ENCODE measurements at regions not wholly inside any gene's neighbourhood (a gene's known extent, or its start where the extent isn't known, plus 50 kb on each side); places are given as distances from the start of the nearest gene placed in this dataset.

DNA sequence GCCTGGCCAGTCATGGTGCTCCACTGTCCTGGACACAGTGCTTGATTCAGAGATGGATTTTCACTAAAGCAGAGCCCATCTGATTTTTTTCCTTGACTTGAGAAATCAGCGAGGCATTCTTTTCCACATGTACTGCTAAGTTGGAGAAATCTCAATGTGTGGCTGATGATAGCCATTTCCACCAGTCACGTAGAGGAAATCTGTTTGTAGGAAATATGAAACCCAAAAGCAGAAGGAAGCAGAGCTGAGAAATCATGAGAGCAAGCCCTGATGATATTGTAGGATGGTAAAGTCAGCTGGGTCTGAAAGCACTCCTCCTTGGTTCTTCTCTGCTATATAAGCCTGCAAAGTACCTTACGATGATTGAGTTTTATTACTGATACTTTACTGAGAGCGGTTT is 1233.4 kb downstream of the ROBO2 start:
- Histone ChIP-seq H3K23me2 (ENCODE audit: insufficient read length, low read depth, low read length, poor library complexity, severe bottlenecking) (no peaks in the 10 kb centered on the region), H2AFZ (ENCODE audit: low read length) (no peak overlapping the region), H3K27ac (ENCODE audit: insufficient read length, low read depth, low read length) (no peak overlapping the region), H3K27me3 (ENCODE audit: insufficient read depth, low read length) (no peaks in the 10 kb centered on the region), H2BK15ac (ENCODE audit: low read depth, low read length) (no peak overlapping the region), H3K14ac (ENCODE audit: insufficient read depth, low read length) (no peak overlapping the region), H3K4me1 (ENCODE audit: insufficient read depth, low read length) (peaks cover 7% of the 10 kb centered on the region; the same call in 1 of the 2 replicates), H3K9me3 (ENCODE audit: control insufficient read depth, low read depth, low read length) (no peaks in the 10 kb centered on the region), H2BK20ac (ENCODE audit: low read depth, low read length, poor library complexity, severe bottlenecking) (no peak overlapping the region), H4K91ac (ENCODE audit: insufficient read length, low read depth, low read length) (no peak overlapping the region), H4K8ac (replicated peaks; ENCODE audit: insufficient read length, low read depth, low read length) (no peak overlapping the region), H3T11ph (ENCODE audit: low read length) (no peak overlapping the region), H3K79me1 (ENCODE audit: insufficient read depth, low read depth, low read length, poor library complexity, severe bottlenecking) (no peaks in the 10 kb centered on the region), H3K23ac (ENCODE audit: insufficient read length, low read depth, low read length) (no peak overlapping the region), H2BK120ac (ENCODE audit: low read depth, low read length, poor library complexity, severe bottlenecking) (no peak overlapping the region), H3K56ac (ENCODE audit: insufficient read length, low read depth, low read length) (no peak overlapping the region), H3K79me2 (ENCODE audit: insufficient read depth, low read length) (no peaks in the 10 kb centered on the region), H3K18ac (ENCODE audit: insufficient read length, low read depth, low read length) (no peak overlapping the region), H2BK12ac (ENCODE audit: insufficient read length, low read depth, low read length) (no peak overlapping the region), H4K20me1 (ENCODE audit: control insufficient read depth, insufficient read depth, insufficient read length) (no peaks in the 10 kb centered on the region), H3K4me2 (ENCODE audit: insufficient read depth, insufficient read length, low read length) (no peak overlapping the region), H2AK5ac (ENCODE audit: insufficient read length, low read length) (no peak overlapping the region), H3K4ac (ENCODE audit: low read depth, low read length) (no peak overlapping the region), H3K9ac (ENCODE audit: extremely low read depth, insufficient read length, low read length) (no peak overlapping the region), H2BK5ac (ENCODE audit: insufficient read length, low read length) (no peak overlapping the region), H4K5ac (ENCODE audit: insufficient read length, low read depth, low read length) (no peak overlapping the region)
- TF ChIP-seq CTCF (conservative IDR thresholded peaks at IDR 0.05), result no peak
- Mint-ChIP-seq H3K9me3 (peaks cover 0 to 1% of the 10 kb centered on the region in 2 experiments; a peak in 3 of 5 replicates), H3K4me1 (peaks cover 11 to 24% of the 10 kb centered on the region in 2 experiments), H3K4me3 (no peak overlapping the region), H3K27ac (no peak overlapping the region), H3K27me3 (ENCODE audit: low read depth) (no peaks in the 10 kb centered on the region), H3K36me3 (ENCODE audit: insufficient read depth in 1 of 3, low read depth in 3 of 3) (peaks cover 0 to 2% (median under 1%) of the 10 kb centered on the region in 3 experiments; a peak in 3 of 7 replicates)
- no CpG with 5 or more reads among the region's 4 CpGs for WGBS (ENCODE audit: extremely low coverage, insufficient read length, low lambda C conversion rate)
- no peak for DNase-seq
